AG09309 (cell line): ENCODE measurements at regions not wholly inside any gene's neighbourhood (a gene's known extent, or its start where the extent isn't known, plus 50 kb on each side); places are given as distances from the start of the nearest gene placed in this dataset.

ENCODE experiments used
- DNase-seq: peaks from one replicate; pipeline ENCODE4 v3.0.0-alpha.2; 2010; ENCODE audit warnings: low read depth
- H3K4me3 ChIP-seq: 2 replicates; pipeline ENCODE4 v1.5.1; 2011; ENCODE audit warnings: mild to moderate bottlenecking, low read depth, low read length, moderate library complexity; ENCODE audit not compliant: control insufficient read depth
- TF ChIP-seq, protein P1 (sequence below): IDR thresholded peaks from 2 replicates; pipeline ENCODE4 v1.5.1; 2011; ENCODE audit warnings: mild to moderate bottlenecking, low read depth, low read length, inconsistent platforms; ENCODE audit not compliant: insufficient read depth, control insufficient read depth; ENCODE audit errors: missing control alignments

- TF ChIP-seq, protein P1, sequence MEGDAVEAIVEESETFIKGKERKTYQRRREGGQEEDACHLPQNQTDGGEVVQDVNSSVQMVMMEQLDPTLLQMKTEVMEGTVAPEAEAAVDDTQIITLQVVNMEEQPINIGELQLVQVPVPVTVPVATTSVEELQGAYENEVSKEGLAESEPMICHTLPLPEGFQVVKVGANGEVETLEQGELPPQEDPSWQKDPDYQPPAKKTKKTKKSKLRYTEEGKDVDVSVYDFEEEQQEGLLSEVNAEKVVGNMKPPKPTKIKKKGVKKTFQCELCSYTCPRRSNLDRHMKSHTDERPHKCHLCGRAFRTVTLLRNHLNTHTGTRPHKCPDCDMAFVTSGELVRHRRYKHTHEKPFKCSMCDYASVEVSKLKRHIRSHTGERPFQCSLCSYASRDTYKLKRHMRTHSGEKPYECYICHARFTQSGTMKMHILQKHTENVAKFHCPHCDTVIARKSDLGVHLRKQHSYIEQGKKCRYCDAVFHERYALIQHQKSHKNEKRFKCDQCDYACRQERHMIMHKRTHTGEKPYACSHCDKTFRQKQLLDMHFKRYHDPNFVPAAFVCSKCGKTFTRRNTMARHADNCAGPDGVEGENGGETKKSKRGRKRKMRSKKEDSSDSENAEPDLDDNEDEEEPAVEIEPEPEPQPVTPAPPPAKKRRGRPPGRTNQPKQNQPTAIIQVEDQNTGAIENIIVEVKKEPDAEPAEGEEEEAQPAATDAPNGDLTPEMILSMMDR: no peak
- DNase-seq: no peak
- H3K4me3 ChIP-seq: no peak overlapping the region
These were observed 101.9 kb upstream of the RTL1 start for GRCh38 chr14:101005447-101005846.

GRCh38 chr14:101006008-101006407 is 102.5 kb upstream of the RTL1 start:
- DNase-seq: no peak
- TF ChIP-seq, protein P1: no peak
- H3K4me3 ChIP-seq: no peak overlapping the region

GRCh38 chr14:101007004-101007614 is 103.6 kb upstream of the RTL1 start:
- H3K4me3 ChIP-seq: no peak overlapping the region
- TF ChIP-seq, protein P1: no peak
- DNase-seq: no peak

DNA sequence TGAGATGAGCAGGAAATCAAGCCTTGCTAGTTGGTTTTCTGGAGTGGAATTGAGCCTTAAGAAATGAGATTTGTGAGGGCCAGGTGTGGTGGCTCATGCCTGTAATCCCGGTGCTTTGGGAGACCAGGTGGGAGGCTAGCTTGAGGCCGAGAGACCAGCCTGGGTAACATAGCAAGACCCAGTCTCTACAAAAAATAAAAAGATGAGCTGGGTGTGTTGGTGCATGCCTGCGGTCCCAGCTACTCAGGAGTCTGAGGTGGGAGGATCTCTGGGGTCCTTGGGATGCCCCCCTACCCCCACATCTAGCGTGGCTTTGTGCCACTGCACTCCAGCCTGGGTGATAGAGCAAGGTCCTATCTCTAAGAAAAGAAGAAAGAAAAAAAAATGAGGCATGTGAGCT is 104.2 kb upstream of the RTL1 start:
- TF ChIP-seq, protein P1: no peak
- no peak overlapping the region for H3K4me3 ChIP-seq
- DNase-seq: no peak

- TF ChIP-seq, protein P1: no peak
- DNase-seq: no peak
- H3K4me3 ChIP-seq: no peak overlapping the region
These were observed 104.7 kb upstream of the RTL1 start for GRCh38 chr14:101008196-101008595.

DNA sequence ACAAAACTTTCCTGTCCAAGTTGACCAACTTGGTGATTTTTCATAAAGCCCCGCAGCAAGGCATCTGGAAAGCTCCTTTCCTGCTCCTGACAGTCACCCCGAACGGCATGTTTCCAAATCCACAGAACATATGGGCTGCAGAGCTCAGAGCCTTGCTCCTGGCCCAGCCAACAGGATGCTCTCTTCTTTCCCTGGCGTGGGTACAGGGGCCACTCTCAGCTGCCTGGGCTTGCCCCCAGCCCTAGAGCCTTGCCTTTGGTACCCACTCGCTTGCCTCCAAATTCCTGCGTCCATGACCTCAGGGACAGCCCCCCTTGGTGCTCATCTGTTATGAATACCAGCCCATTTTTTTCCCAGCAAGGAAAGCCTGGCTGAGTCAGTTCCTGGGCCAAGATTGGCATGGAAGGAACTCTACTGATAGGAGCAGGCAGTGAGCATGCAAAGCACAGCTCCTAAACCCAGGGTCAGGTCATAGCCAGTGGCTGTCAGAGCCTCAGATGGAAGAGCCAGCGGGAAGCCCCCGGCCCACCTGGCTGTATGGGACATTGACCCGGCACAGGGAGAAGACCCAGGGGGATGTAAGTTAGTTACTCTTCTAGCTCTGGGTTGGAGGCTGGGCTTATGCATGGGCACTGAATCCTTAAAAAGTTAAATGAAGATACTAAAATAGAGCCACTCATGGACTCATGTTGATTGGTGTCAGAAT is 105.3 kb upstream of the RTL1 start:
- DNase-seq: peak; percentile 44
- TF ChIP-seq, protein P1: no peak

DNA sequence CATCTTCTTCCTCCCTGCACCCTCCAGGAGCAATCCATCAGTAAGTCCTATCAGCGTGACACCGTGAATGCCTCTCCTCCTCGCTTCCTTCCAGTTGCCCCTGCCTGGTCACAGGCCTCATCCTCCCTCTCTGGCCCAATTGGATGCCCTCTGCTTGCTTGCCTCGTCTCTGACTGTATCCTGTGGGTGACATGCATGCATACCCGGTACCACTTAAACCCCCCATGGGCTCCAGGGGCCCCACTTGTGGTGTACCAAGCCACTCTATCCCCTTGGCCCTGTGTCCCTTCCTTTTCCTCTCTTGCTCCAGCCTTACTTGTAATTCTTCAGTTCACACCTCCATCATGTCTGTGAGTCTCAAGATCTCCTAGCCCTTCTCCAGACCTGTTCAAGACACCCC is 106.0 kb upstream of the RTL1 start:
- DNase-seq: no peak
- no peak overlapping the region for H3K4me3 ChIP-seq
- TF ChIP-seq, protein P1: no peak

More for the DNA sequence above, 105.3 kb upstream of the RTL1 start:
- no peak overlapping the region for H3K4me3 ChIP-seq
